Activated T-helper 9 cell treated with anti-CD3 and anti-CD28 coated beads, Interleukin-2, amount 50 U/mL, for 16 hours (primary cell): ENCODE measurements at regions not wholly inside any gene's neighbourhood (a gene's known extent, or its start where the extent isn't known, plus 50 kb on each side); places are given as distances from the start of the nearest gene placed in this dataset.
"Not testable (repeated sequence)": the region's sequence is repeated elsewhere in the genome, so short reads cannot be mapped to it uniquely, and the experiment has no call there.

ENCODE experiments used
- DNase-seq: peaks from one replicate; pipeline ENCODE4 v3.0.0-alpha.2; 2020; ENCODE audit warnings: low read depth

GRCh38 chr2:240379089-240379636, 56.3 kb upstream of the GPC1 start:
- DNase-seq, result no peak

GRCh38 chr2:240383099-240383758, 52.2 kb upstream of the GPC1 start:
- DNase-seq, result no peak

GRCh38 chr2:240383871-240384700, 51.4 kb upstream of the GPC1 start:
- DNase-seq, result no peak

GRCh38 chr2:240384711-240385450, 50.6 kb upstream of the GPC1 start:
- no peak for DNase-seq

- DNase-seq, result not testable (repeated sequence)
These were observed 49.9 kb upstream of the GPC1 start for GRCh38 chr2:240385451-240386161.
